HepG2 (cell line): ENCODE measurements at regions not wholly inside any gene's neighbourhood (a gene's known extent, or its start where the extent isn't known, plus 50 kb on each side); places are given as distances from the start of the nearest gene placed in this dataset.

Experiments
- ERF ChIP-seq: IDR thresholded peaks from 2 replicates; pipeline ENCODE4 v1.6.1; 2018; ENCODE audit warnings: missing biosample characterization, missing genetic modification reagents
- KDM1A ChIP-seq: IDR thresholded peaks from 2 replicates; pipeline ENCODE4 v1.6.1; 2016; ENCODE audit warnings: missing compliant biosample characterization
- POLR2AphosphoS5 ChIP-seq: IDR thresholded peaks from 2 replicates; pipeline ENCODE4 v1.6.1; 2012; ENCODE audit warnings: low read depth, low read length
- ZNF143 ChIP-seq: sonication (generic); formaldehyde crosslinking; IDR thresholded peaks from 2 replicates; pipeline ENCODE4 v1.4.0; 2020; ENCODE audit warnings: missing genetic modification reagents
- ZNF274 ChIP-seq: sonication (generic); formaldehyde crosslinking; IDR thresholded peaks from 2 replicates; pipeline ENCODE4 v1.5.1; 2020; ENCODE audit warnings: mild to moderate bottlenecking, missing genetic modification reagents
- ZNF451 ChIP-seq: sonication (generic); formaldehyde crosslinking; IDR thresholded peaks from 2 replicates; pipeline ENCODE4 v1.5.0; 2020; ENCODE audit warnings: mild to moderate bottlenecking, missing genetic modification reagents
- ZNF460 ChIP-seq: sonication (generic); formaldehyde crosslinking; IDR thresholded peaks from 2 replicates; pipeline ENCODE4 v1.5.1; 2020; ENCODE audit warnings: missing genetic modification reagents, mild to moderate bottlenecking, borderline replicate concordance

DNA sequence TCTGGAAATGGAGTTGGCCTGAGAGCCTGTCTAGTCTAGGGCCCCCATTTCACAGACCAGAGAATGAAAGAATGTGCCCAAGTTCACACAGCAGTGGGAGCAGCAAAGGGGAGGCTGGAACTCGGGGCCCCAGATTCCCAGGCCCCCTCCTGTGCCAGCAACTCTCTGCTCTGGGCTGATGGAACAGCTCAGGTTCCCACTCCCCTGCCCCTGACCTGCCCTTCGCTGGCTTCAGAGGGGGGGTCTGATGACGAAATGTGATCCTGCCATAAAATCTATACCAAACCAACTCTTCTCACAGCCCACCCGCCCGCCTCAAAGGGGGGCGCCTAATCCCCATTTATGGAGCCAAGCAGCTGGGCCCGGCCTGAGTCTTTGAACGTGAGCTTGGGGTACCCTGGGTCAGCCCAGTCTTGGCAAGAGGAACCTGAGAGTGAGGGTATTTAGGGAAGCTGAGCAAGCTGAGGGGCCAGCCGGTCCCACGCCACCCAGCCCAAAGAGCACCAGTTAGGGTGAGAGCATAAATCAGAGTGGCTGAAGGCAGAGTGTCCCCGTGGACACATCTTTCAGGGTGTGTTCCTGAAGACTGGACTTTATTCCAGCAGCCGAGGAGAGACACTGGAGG, 65.0 kb downstream of the FOXD2 start:
- TF ChIP-seq ZNF274 (CRISPR knock-in tag) (no peak), ERF (CRISPR knock-in tag) (no peak), KDM1A (CRISPR knock-in tag) (no peak), ZNF451 (CRISPR knock-in tag) (no peak), ZNF143 (CRISPR knock-in tag) (no peak), POLR2AphosphoS5 (no peak), ZNF460 (CRISPR knock-in tag) (no peak)
